Spleen (tissue), 11 donors: ENCODE measurements at regions not wholly inside any gene's neighbourhood (a gene's known extent, or its start where the extent isn't known, plus 50 kb on each side); places are given as distances from the start of the nearest gene placed in this dataset.

Source experiments
- DNase-seq: peaks from one replicate; pipeline ENCODE4 v3.0.0-alpha.2; 2020
- H3K27ac ChIP-seq, 8 donors: fragments of 200-600 bp; sonication (generic) in 7 of 8; 1 replicate in 4 of 8; 2 replicates in 4 of 8; pipeline versions ENCODE4 v1.5.0 to v1.8.0; 2016 to 2021; ENCODE audit warnings: inconsistent platforms in 4 of 8, mild to moderate bottlenecking in 4 of 8, moderate library complexity in 1 of 8
- H3K27me3 ChIP-seq, 7 donors: fragments of 200-600 bp; sonication (generic) in 6 of 7; replicated peaks in 1 of 7; 1 replicate in 4 of 7; 2 replicates in 3 of 7; pipeline versions ENCODE4 v1.5.0 to v1.8.0; 2016 to 2021; ENCODE audit warnings: inconsistent platforms in 3 of 7, mild to moderate bottlenecking in 1 of 7
- H3K36me3 ChIP-seq, 6 donors: fragments of 200-600 bp; sonication (generic) in 5 of 6; 1 replicate in 4 of 6; 2 replicates in 2 of 6; pipeline versions ENCODE4 v1.5.0 to v1.8.0; 2016 to 2021; ENCODE audit warnings: inconsistent platforms in 2 of 6
- H3K4me1 ChIP-seq, 6 donors: fragments of 200-600 bp; sonication (generic) in 5 of 6; 1 replicate in 3 of 6; 2 replicates in 3 of 6; pipeline versions ENCODE4 v1.5.0 to v1.8.0; 2016 to 2021; ENCODE audit warnings: inconsistent platforms in 3 of 6
- H3K4me3 ChIP-seq, 8 donors: fragments of 200-600 bp; sonication (generic) in 7 of 8; 1 replicate in 4 of 8; 2 replicates in 4 of 8; pipeline versions ENCODE4 v1.5.0 to v1.8.0; 2016 to 2021; ENCODE audit warnings: inconsistent platforms in 4 of 8, mild to moderate bottlenecking in 4 of 8, moderate library complexity in 2 of 8
- H3K9me3 ChIP-seq, 8 donors: fragments of 200-600 bp; sonication (generic) in 7 of 8; 1 replicate in 4 of 8; 2 replicates in 4 of 8; pipeline versions ENCODE4 v1.5.0 to v1.8.0; 2016 to 2021; ENCODE audit warnings: inconsistent platforms in 4 of 8
- POLR2A ChIP-seq, 3 donors: fragments of 450-650 bp; IDR thresholded peaks; one replicate each; pipeline ENCODE4 v1.5.1; 2017; ENCODE audit warnings: antibody characterized with exemption in 3 of 3, mild to moderate bottlenecking in 1 of 3
- POLR2AphosphoS5 ChIP-seq, 3 donors: sonication (generic); formaldehyde crosslinking; IDR thresholded peaks; one replicate each; pipeline ENCODE4 v1.5.1; 2017; ENCODE audit warnings: antibody characterized with exemption in 3 of 3
- whole genome bisulfite sequencing, 5 donors: extraction: QIAGEN DNeasy Blood & Tissue Kit in 3 of 5; methylation state at CpG; one replicate each; pipeline versions ENCODE4 v1.1.5 to v1.1.7; 2013 to 2018; 5-methylcytosine and 5-hydroxymethylcytosine counted together
- intact Hi-C: fragments of 100-400 bp; cut with DNase I; formaldehyde crosslinking; loops from one replicate; pipeline ENCODE4 v1.15.0; 2023; ENCODE audit warnings: low total_unique reads
- TF ChIP-seq, protein P1 (sequence below), 11 experiments: fragments of 200-600 bp in 7 of 11; fragments of 450-650 bp in 4 of 11; sonication (generic) in 4 of 11; IDR thresholded peaks in 8 of 11; conservative IDR thresholded peaks in 3 of 11; 1 replicate in 7 of 11; 2 replicates in 4 of 11; pipeline versions ENCODE4 v1.4.0 to v1.8.0; 2016 to 2021; ENCODE audit warnings: antibody characterized with exemption in 11 of 11, inconsistent platforms in 4 of 11, mild to moderate bottlenecking in 1 of 11
- donor health status: healthy with polysubstance abuse.
- donor health status: DM: no; HTN: no; CAD: no; lungs with moderate emphysema.
- donor health status: DM: no; HTN: no; CAD: no.
- donor health status: Bipolar disorder and iron deficiency.
- donor health status: healthy.
- donor health status: DM: no; HTN: no; CAD: no.
- donor health status: DM: yes; HTN: yes; CAD: no.

DNA sequence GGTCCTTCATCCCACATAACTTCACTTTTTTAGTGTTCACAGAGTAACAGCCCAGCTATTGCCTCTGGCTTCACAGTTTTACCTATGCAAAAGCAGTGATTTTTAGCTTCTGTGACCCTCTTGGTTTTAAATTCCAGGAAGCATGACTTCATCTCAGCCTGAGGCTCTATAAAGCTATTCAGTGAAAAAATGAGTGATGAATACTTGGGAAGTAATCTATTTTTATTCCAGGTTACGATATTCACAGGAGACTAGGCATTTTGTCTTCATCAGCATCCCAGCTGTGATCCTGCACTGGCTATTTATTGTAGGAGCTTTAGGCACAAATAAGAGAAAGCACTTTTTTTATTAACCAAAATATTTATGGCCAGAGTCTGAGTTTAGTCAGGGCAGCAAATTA, 164.8 kb downstream of the SNAPC1 start:
- TF ChIP-seq, protein P1, sequence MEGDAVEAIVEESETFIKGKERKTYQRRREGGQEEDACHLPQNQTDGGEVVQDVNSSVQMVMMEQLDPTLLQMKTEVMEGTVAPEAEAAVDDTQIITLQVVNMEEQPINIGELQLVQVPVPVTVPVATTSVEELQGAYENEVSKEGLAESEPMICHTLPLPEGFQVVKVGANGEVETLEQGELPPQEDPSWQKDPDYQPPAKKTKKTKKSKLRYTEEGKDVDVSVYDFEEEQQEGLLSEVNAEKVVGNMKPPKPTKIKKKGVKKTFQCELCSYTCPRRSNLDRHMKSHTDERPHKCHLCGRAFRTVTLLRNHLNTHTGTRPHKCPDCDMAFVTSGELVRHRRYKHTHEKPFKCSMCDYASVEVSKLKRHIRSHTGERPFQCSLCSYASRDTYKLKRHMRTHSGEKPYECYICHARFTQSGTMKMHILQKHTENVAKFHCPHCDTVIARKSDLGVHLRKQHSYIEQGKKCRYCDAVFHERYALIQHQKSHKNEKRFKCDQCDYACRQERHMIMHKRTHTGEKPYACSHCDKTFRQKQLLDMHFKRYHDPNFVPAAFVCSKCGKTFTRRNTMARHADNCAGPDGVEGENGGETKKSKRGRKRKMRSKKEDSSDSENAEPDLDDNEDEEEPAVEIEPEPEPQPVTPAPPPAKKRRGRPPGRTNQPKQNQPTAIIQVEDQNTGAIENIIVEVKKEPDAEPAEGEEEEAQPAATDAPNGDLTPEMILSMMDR (IDR thresholded peaks at IDR 0.05 in 8 of 11, conservative IDR thresholded peaks at IDR 0.05 in 3 of 11) = no peak
- TF ChIP-seq POLR2AphosphoS5 (IDR thresholded peaks at IDR 0.05) (no peak), POLR2A (IDR thresholded peaks at IDR 0.05) (no peak)
- intact Hi-C loops = loop anchor here (10.0 kb wide), 1 partner anchor 198 kb away; no protein-coding TSS in a partner anchor
- Histone ChIP-seq H3K9me3 (no peaks in the 10 kb centered on the region), H3K27ac (no peak overlapping the region), H3K36me3 (no peaks in the 10 kb centered on the region), H3K27me3 (no peaks in the 10 kb centered on the region), H3K4me3 (no peak overlapping the region), H3K4me1 (peaks cover 0 to 8% (median 0%) of the 10 kb centered on the region in 6 donors)
- WGBS, 5 donors = 47 to 76% (median 63%) methylated on average over 1 of the region's 1 CpG
- no peak for DNase-seq

DNA sequence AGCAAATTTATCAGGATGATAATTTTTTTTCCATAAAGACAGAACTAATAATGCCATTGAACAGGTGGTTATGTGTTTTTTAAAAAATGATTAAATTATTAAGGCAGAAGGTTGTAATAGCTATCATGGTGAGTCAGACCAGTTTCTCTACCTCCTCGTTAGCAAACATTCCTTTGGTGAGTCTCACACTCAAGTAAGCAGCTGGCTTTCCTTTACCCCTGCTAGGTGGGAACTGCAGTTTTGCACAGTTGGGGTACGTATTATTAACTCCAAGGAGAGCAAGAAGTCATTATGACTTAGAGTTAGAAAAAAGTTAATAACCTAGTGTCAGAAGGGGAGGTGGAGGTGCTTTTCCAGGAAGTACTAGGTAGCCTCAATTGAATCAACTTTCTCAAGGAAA, 165.3 kb downstream of the SNAPC1 start:
- Histone ChIP-seq H3K27ac (no peak overlapping the region), H3K4me1 (peaks cover 0 to 8% (median 0%) of the 10 kb centered on the region in 6 donors), H3K9me3 (no peaks in the 10 kb centered on the region), H3K4me3 (no peak overlapping the region), H3K36me3 (no peaks in the 10 kb centered on the region), H3K27me3 (no peaks in the 10 kb centered on the region)
- 62 to 89% (median 74%) methylated on average over 2 of the region's 2 CpGs for WGBS, 5 donors
- intact Hi-C loops = loop anchor here (10.0 kb wide), 1 partner anchor 197 kb away; no protein-coding TSS in a partner anchor
- no peak for DNase-seq
- TF ChIP-seq, protein P1 (IDR thresholded peaks at IDR 0.05 in 8 of 11, conservative IDR thresholded peaks at IDR 0.05 in 3 of 11) = no peak
- TF ChIP-seq POLR2AphosphoS5 (IDR thresholded peaks at IDR 0.05) (no peak), POLR2A (IDR thresholded peaks at IDR 0.05) (no peak)

DNA sequence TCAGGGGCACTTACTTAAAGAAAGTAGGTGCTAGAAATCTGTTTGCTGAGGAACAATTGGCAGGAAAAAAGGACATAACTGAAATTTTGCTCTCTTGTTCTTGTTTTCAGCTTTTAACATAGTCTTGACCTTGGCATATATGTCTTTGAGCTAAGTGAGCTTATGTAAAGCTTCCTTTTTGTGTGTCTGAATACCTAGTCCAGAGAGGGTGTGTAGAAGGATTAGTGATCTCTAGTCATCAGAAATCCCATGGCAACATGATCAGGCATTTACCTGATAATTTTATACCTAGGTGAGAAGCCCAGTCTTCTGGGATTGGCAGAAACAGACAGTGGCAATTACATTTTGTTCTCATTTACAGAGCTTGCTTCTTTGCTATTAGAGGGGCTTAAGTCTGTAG, 166.1 kb downstream of the SNAPC1 start:
- Histone ChIP-seq H3K36me3 (no peaks in the 10 kb centered on the region), H3K4me1 (peaks cover 0 to 8% (median 0%) of the 10 kb centered on the region in 6 donors), H3K4me3 (no peak overlapping the region), H3K27ac (no peak overlapping the region), H3K9me3 (no peaks in the 10 kb centered on the region), H3K27me3 (no peaks in the 10 kb centered on the region)
- no peak for DNase-seq
- intact Hi-C loops = loop anchor here (10.0 kb wide), 1 partner anchor 197 kb away; no protein-coding TSS in a partner anchor
- TF ChIP-seq, protein P1 (IDR thresholded peaks at IDR 0.05 in 8 of 11, conservative IDR thresholded peaks at IDR 0.05 in 3 of 11) = no peak
- no peak for TF ChIP-seq POLR2AphosphoS5 (IDR thresholded peaks at IDR 0.05)

DNA sequence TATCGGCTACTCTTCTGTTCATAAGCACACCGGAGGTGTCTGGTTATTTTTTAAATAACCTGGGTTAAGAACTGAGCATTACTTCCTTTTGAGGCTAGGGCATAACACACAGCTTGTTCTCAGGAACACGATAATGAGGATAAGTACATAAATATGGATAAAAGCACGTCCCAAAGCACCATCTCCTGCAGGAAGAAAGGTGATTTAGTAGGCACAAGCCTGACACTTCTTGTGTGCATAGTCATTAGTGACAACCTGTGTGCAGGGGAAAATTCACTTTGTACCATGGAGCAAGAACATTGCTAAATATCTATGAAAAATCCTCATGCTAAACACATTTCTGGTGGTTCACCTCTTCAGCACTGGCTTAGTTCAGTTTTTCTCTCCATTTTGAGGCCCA, 166.5 kb downstream of the SNAPC1 start:
- no peak for DNase-seq
- 80 to 89% (median 82%) methylated on average over 4 of the region's 4 CpGs for WGBS, 5 donors
- TF ChIP-seq, protein P1 (IDR thresholded peaks at IDR 0.05 in 8 of 11, conservative IDR thresholded peaks at IDR 0.05 in 3 of 11) = no peak
- TF ChIP-seq POLR2A (IDR thresholded peaks at IDR 0.05) (no peak), POLR2AphosphoS5 (IDR thresholded peaks at IDR 0.05) (no peak)
- Histone ChIP-seq H3K4me3 (no peak overlapping the region), H3K4me1 (peaks cover 0 to 8% (median 0%) of the 10 kb centered on the region in 6 donors), H3K27ac (no peak overlapping the region), H3K9me3 (no peaks in the 10 kb centered on the region), H3K27me3 (no peaks in the 10 kb centered on the region), H3K36me3 (no peaks in the 10 kb centered on the region)
- intact Hi-C loops = loop anchor here (10.0 kb wide), 1 partner anchor 196 kb away; no protein-coding TSS in a partner anchor
